Hematopoietic multipotent progenitor cell treated with erythropoietin and hydrocortisone succinate and interleukin-3 and kit ligand, for 4 days (in vitro differentiated cells): ENCODE measurements at regions not wholly inside any gene's neighbourhood (a gene's known extent, or its start where the extent isn't known, plus 50 kb on each side); places are given as distances from the start of the nearest gene placed in this dataset.
"Not testable (repeated sequence)": the region's sequence is repeated elsewhere in the genome, so short reads cannot be mapped to it uniquely, and the experiment has no call there.

Experiments
- DNase-seq: peaks from one replicate; pipeline ENCODE4 v3.0.0-alpha.2; 2015

DNA sequence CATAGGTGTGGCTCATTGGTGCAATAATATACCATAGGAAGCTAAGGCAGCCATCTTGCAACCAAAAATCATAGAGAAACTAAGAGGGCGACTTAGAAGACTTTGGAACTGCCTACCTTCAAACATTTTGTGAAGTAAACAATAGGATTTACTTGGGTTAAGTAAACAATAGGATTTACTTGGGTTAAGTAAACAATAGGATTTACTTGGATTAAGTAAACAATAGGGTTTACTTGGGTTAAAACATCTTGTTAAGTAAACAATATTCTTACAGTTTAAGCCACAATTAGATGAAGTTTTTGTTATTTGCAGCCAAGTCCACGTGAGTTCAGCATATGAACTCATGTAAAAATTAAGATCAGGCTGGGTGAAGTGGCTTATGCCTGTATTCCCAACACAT, 722.4 kb upstream of the AUTS2 start:
- no peak for DNase-seq

DNA sequence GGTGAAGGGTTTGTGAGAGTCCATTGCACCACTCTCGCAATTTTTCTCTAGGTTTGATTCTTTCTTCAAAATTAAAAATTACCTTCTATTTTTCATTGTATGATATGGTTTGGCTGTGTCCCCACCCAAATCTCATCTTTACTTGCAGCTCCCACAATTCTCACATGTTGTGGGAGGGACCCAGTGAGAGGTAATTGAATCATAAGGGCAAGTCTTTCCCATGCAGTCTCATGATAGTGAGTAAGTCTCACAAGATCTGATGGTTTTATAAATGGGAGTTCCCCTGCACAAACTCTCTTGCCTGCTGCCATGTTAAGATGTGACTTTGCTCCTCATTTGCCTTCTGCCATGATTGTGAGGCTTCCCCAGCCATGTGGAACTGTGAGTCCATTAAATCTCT, 711.2 kb upstream of the AUTS2 start:
- not testable (repeated sequence) for DNase-seq

DNA sequence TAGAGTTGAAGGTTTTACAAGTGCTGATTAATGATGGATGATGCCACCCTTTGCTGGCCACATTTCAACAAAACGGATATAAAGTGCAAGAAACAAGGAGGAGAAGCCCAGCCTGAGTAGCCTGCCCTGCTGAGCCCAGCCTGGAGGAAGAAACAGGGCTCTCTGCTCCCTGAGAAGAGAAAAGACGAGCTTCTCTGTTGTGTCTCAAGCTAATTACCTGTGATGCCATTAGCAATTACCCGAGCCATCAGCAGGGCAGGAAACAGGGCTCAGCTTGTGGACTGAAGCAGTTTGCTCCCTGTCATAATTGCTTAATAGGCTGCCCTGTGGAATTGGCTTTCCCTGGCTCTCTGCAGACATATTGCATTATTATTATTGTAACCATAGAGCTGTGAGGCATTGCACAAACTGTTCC, 709.3 kb upstream of the AUTS2 start:
- DNase-seq, result no peak

DNA sequence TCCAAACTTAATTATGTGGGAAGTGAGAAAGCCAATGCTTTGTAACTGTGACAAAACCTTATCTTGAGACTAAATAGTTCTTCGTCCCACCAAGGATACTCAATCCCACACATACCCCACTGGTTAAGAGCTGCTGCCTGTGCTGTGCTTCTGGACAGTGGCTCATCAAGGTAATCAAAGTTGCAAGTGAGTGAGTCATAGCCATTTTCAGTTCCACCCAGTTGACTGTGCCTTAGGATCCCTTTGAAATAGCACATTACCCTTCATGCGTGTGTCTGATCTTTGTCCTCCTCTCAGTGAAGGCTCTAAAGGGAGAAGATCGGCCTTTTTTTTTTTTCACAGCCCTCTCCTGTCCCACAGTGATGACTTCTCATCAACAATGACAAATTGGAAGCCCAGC, 706.0 kb upstream of the AUTS2 start:
- no peak for DNase-seq

DNA sequence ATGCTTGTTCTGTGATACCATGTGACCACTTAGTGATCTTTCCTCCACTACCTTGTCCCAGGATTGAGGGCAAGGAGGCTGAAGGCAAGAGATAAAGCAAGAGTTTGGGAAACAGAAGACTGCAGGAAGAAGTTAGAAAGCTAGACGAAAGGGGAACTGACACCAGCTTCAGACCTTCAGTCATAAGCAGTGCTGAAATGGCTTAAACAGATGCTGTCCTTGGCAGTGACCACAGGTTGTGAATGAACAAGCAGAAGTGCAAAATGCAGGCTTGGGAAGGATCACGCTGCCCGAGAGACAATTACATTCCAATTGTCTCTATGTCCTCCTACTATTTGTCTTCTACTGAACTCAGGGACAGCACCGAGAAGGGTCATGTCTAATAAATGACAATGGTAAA, 704.9 kb upstream of the AUTS2 start:
- no peak for DNase-seq

DNA sequence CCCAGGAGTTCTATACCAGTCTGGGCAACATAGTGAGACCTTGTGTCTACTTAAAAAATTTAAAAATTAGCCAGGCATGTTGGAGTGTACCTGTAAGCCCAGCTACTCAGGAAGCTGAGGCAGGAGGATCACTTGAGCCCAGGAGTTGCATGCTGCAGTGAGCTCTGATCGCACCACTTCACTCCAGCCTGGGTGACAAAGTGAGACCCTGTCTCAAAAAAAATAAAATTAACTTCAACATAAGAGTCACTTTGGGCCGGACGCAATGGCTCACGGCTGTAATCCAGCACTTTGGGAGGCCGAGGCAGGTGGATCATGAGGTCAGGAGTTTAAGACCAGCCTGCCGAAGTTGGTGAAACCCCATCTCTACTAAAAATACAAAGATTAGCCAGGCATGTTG, 699.1 kb upstream of the AUTS2 start:
- not testable (repeated sequence) for DNase-seq

DNA sequence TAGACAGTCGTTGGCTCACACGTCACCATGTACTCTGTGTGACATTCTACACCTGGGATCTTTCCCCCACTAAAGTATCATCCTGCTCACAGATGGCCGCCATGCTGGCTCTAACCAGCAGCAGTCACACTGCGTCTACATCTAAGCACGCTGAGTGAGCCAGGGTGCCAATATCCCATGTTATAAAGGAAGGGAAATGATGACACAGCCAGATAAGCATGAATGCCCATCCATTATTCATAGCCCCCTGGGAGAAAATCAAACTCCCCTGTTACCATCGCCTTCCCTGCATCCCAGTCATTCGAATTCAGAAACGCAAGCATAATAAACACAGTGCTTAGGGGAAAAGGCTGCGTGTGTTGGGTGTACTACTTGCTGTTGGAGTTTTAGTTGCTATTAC, 698.2 kb upstream of the AUTS2 start:
- no peak for DNase-seq

DNA sequence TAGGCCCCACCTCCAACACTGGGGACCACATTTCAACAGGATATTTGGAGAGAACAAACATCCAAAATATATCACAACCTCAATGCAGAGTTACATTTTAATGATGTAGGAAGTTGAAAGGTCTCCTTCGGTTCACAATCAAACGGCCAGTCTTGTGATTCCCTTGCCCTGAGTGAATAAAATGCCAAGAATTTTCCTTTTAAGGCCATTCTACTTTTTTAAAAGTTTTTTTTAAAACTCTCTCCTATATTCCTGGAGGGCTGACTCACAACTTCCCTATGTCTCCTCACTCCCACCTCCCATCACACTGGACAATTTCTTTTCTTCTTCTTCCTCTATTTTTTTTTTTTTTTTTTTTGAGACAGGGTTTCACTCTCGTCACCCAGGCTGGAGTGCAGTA, 693.6 kb upstream of the AUTS2 start:
- DNase-seq, result no peak

DNA sequence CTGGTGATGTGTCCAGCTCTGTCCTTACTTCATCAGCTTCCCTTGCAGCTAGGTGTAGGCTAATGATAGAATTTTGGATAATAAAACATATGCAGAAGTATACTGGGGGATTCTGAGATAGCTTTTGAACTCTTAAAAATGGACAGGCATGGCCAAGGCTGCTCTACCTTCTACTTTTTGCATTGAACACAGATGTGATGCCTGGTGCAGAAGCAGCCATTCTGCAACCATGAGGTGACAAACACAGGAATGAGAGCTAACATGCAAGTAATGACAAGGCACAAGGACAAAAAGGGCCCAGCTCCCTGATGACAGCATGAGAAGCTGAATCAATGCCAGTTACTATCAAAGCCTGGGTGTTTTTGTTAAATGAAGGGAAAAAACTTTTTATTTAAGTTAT, 686.5 kb upstream of the AUTS2 start:
- no peak for DNase-seq

DNA sequence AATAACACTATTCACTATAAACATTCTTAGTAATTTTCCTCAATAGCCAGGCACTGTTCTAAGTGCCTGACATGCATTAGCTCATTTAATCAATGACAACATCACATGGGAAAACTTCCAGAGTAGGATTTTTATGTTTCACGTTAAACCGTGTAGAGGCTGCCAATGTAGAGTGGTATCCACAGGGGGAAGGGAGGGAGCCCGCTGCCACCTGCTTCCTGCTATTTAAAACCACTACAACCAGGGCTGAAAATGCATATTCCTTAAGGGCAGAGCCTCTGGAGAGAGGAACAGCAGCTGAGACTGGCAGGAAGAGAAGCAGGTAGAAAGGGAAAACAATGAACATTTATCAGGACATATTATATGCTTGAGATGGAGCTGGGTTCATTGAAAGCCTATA, 684.3 kb upstream of the AUTS2 start:
- no peak for DNase-seq

DNA sequence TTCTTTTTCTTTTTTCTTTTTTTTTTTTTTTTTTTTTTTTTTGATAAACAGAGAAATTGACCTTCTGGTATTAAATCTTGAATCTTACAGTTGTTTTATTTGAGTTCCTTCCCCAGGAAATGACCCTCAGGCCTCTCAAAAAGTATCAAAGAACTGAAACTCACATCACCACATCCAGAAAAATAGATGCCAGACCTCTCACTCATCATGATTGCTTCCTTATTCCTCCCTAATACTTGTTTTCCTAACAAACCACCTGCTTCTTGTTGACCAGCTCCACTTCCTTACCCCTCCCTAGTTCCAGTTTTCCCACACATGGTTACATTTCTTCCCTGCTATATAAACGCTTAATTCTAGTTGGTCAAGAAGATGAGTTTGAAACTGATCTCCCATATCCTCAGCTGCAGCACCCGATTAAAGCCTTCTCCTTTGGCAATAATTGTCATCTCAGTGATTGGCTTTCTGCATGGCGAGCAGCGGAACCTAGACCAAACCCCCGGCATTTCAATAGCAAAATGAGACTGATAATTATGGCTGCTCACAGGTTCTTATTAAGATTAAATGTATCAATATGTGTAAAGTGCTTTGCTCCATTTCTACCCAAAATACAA, 681.1 kb upstream of the AUTS2 start:
- DNase-seq, result no peak

DNA sequence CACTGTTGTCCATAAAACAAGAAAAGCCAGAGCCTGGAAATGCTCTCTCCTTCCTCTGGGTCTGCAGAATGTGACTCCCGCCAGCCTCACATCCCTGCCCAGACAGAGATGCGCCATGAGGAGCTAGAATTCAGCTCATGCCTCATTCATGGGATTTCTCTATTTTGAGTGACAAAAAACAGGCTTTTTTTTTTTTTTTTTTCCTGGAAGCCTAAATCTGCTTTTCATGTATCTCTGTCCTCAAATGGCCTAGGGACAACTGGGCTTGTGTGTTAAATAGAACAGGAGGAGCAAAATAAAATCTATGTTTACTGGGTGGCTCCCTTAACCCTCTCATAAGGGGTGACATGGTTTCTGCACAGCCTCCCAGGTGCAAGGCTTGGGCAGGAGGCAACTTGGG, 679.7 kb upstream of the AUTS2 start:
- DNase-seq, result no peak

DNA sequence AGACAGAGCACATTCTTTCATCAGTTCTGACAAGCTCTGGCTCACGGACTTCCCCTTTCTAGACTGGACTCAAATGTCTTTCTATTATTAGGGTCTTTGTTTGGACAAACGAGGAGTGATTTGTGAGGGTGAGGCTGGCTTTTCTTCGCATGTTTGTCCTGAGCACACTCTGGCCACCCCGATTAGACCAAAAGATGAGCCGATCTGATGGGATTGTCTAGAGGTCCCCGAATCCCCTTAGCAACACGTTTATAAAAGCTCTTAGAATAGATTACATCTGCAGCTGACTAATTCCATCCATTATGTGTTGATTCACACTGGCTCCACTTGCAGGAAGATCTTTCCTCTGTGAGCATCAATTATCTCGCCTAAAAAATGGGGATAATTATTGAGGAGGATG, 675.4 kb upstream of the AUTS2 start:
- no peak for DNase-seq

DNA sequence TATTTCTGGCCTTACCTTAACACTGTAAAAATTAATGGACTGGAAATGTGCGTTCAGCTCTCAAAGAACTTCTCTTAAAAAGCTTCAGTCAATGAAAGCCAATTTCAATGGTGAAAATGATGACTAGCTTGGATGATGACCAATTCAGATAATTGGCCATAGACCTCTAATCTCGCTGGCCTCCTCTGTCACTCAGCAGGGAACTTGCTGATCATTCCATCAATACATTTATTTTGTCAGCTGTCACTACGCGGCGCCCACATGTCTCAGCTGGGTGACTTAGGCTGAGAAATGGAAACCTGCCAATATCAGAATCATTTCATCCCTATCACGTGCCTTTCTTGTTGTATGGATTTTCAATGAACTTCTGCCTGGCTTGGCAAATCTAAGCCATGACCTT, 673.0 kb upstream of the AUTS2 start:
- no peak for DNase-seq

DNA sequence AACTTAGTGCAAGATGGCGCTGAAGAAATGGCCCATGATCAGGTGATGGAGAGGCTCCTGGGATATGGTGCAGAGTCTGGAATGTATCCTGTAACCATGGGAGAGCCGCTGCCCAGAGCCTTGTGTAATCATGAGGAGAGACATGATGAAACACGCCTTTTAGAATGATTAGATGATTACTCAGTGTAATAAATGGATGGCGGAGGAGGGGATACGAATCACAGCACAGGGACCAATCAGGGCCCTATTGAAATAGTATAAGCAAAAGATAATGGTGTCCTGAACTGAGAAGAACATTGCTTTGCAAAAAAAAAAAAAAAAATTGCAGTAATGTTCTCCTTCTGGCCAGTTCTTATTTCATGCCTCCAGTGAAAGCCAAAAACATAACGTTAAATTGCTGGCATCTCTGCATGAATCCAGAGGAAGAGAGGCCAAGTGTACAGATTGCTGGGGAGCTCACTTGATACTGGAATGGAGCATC, 668.5 kb upstream of the AUTS2 start:
- no peak for DNase-seq

DNA sequence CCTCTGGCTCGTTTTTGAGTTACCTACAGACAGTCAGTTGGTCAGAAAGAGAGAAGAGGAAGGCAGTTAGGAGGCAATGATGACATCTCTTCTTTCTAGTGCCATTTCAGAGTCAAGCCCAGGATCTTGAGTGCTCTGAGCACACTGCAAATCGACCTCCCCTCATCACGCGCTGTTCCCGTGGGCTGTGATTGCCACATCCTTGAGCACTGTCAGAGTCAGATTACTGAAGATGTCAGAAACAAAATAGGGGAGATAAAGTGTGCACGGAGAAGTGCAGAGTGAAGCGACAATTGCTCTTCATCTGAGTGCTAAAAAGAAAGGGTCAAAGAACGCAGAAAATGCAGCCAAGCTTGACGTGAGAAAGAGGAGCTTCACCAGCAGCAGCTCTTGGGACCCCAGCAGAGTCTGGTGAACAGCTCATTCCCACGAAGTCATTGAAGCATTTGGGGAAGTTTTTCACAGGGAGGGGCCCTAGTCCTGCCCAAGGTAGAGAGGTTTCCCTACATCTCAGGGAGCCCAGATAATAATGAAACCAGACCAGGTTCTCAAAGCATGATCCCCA, 661.7 kb upstream of the AUTS2 start:
- DNase-seq, result no peak

DNA sequence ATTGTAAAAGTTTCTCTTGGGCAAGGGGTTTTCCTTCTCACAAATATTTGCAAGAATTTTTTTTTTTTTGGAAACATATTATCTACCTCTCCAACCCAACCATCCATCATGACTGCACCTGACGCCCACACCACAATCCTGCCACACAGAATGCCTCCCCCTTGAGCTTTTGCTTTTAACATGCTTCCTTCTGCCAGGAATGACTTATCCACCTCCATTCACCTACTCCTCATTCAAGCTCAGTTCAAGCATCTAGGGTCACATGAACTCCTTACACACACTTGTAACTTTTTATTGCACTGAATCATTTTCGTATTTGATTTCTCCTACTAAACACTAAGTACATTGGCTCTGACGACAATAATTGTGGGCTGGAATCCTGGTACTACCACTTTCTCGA, 660.1 kb upstream of the AUTS2 start:
- no peak for DNase-seq

DNA sequence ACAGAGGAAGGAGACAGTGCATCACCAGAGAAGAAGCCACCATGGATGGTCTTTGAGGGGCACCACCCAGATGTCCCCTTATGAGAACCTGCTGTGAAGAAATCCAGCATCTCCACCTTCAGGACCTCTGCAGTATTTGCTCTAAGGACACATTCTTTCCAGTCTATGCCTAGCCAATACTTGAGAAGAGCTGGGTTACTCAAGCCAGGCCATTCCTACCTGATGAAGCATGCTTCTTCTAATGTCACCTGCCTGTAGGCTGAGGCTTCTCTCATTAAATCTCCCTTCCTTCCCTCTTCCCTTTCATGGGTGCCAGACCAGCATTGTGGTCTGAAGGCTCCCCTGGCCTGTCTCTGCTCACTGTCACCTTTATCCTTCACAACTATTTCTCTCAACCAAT, 654.5 kb upstream of the AUTS2 start:
- DNase-seq, result no peak

DNA sequence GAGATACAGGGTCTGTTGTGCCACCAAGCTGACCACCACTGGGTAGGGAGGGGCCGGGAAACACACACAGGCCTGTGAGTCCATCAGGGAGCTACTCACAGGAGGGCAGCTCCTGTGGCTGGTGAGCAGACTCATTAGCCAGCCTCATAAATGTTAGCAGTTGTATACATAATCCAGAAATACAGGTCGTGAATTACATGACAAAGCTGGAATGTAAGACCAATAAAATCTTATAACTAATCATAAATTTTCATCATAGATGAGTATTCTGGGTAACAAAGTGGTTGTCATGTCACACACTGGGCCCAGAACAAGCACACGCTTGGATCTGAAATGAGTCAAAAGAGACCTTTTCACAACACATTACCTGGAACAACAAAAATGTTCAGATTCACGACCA, 642.6 kb upstream of the AUTS2 start:
- DNase-seq, result no peak

DNA sequence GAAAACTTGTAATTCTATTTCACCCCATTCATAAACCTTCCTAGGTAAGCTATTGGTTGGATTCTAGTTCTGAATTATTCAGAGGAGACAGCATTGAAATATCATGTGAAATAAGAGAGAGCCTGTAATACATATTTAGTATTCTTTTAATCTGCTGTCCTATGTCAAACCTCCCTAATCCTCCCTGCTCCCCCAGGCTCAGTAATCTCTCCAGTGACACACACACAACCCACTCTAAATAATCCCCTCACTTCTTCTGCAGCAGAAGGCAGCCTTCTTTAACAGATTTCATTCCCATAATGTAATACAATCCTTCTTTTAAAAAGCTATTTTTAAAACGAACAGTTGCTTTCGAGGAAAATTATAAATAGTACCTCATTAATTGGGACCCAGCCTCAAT, 639.7 kb upstream of the AUTS2 start:
- DNase-seq, result no peak

DNA sequence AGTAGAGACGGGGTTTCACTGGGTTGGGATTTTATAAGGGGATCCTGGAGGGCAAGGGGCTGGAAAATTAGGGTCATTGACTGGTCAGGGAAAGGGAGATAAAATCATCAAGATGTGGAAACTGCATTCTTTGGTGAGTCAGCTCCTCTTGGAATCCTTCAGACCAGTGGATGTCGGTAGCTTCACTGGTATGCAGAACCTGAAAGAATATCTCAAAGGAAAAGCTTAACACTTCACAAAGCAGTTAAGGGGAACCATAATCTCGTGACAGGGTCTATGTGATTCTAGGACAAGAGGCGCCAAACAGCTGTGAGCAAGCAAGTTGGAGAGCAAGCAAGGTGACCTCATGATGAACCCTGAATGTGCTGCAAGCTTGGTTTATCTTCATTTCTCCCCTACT, 634.7 kb upstream of the AUTS2 start:
- DNase-seq, result no peak

DNA sequence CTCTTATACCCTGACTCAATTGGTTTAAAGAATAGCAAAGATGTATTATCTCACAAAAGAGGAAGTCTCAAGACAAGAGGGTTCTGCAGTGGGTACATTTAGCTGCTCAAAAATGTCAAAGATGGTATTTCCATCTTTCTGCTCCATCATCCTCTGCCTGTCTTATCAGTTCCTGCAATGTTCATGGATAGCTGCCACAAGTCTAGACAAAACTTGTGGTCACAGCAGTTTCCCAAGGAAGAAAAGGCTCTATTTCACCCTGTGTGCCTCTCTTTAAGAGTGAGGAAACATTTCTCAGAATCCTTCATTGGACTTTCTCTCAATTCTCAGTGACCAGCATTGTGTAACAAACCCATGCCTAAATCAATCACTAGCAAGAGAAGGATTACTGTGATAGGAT, 634.2 kb upstream of the AUTS2 start:
- DNase-seq, result peak; percentile 9

DNA sequence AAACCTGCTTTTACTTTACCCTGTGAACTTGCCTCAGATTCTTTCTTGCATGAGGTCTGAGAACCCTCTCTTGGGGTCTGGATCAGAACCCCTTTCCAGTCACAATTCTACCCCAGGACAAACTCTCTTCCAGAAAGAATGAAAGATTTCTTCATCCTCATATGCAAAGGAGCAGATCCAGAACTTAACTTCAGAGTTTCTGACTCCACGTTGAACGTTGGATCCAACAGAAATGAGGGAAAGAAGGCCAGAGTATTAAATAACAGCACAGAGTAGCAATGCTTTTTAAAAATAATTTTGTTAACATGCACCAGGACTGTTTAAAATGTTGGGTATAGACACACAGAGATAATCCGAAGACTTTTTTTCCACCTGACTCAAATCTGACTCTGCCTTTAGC, 632.9 kb upstream of the AUTS2 start:
- DNase-seq, result no peak

DNA sequence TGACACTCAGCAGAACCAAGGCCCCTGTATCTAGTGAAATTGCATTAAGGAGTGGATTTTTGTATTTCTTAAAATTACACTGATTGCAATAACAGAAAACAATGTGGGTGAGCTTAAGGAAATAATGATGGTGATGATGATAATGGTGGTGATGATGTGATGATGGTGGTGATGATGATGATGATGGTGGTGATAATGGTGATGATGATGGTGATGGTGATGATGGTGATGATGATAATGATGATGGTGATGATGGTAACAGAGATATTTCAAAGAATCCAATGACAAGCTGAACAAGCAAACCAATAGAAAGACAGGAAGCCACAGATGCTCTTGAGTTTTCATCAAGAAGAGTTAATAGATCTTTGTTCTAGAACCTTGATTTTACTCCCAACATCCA, 630.7 kb upstream of the AUTS2 start:
- DNase-seq, result no peak

DNA sequence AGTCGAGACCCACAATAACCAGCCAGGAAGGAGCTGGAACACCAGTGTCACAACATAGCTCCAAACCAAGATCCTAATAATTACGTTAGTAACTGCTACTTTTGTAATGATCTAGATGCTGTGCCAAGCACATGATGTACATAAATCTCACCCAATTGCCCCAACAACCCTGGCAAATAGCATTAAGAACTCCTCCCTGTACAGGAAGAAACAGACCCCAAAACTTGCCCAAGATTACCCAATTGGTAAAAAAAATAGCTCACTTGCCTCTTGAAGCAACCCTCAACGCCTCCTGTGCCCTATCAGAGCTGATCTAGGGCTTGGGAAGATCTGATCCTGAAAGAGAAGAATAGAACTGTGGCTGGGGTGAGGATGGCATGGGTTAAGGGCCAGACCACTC, 628.7 kb upstream of the AUTS2 start:
- no peak for DNase-seq
